Naive B cell (primary cell): ENCODE measurements at regions not wholly inside any gene's neighbourhood (a gene's known extent, or its start where the extent isn't known, plus 50 kb on each side); places are given as distances from the start of the nearest gene placed in this dataset.

Experiments used
- ATAC-seq, 2 donors: fragments of 150-1000 bp; cut with Tn5 transposase; 2 replicates each; pipeline ENCODE4 v1.10.0; 2021; ENCODE audit warnings: low read depth in 2 of 2, mild to moderate bottlenecking in 2 of 2, moderate library complexity in 2 of 2
- DNase-seq: peaks from one replicate; pipeline ENCODE4 v3.0.0; 2022
- H3K27ac Mint-ChIP-seq, 6 donors: one replicate each; pipeline ENCODE4 v1.8.0; 2020 to 2022; ENCODE audit warnings: mild to moderate bottlenecking in 6 of 6, mixed read lengths in 6 of 6, moderate library complexity in 5 of 6, inconsistent platforms in 2 of 6
- H3K27me3 Mint-ChIP-seq, 3 donors: one replicate each; pipeline ENCODE4 v1.8.0; 2021 to 2022; ENCODE audit warnings: mixed read lengths in 3 of 3, mild to moderate bottlenecking in 1 of 3
- H3K36me3 Mint-ChIP-seq, 2 donors: one replicate each; pipeline ENCODE4 v1.8.0; 2020 to 2022; ENCODE audit warnings: mixed read lengths in 2 of 2, inconsistent platforms in 1 of 2, mild to moderate bottlenecking in 1 of 2
- H3K4me1 Mint-ChIP-seq, 3 donors: one replicate each; pipeline ENCODE4 v1.8.0; 2020 to 2022; ENCODE audit warnings: mixed read lengths in 3 of 3, inconsistent platforms in 1 of 3, mild to moderate bottlenecking in 1 of 3, moderate library complexity in 1 of 3
- H3K4me3 Mint-ChIP-seq, 8 donors: one replicate each; pipeline ENCODE4 v1.8.0; 2020 to 2022; ENCODE audit warnings: mild to moderate bottlenecking in 8 of 8, mixed read lengths in 8 of 8, moderate library complexity in 8 of 8, inconsistent platforms in 2 of 8
- H3K9me3 Mint-ChIP-seq, 7 donors: one replicate each; pipeline ENCODE4 v1.8.0; 2020 to 2022; ENCODE audit warnings: mixed read lengths in 7 of 7, mild to moderate bottlenecking in 5 of 7, inconsistent platforms in 2 of 7, moderate library complexity in 1 of 7

- Mint-ChIP-seq H3K36me3 (no peaks in the 10 kb centered on the region), H3K27ac (no peak overlapping the region), H3K4me3 (no peak overlapping the region), H3K9me3 (peaks cover 0 to 9% (median 3%) of the 10 kb centered on the region in 7 donors), H3K27me3 (peaks cover 0 to 3% (median 0%) of the 10 kb centered on the region in 3 donors), H3K4me1 (no peaks in the 10 kb centered on the region)
- DNase-seq (no peak), ATAC-seq (no peak)
Observed at GRCh38 chr3:180199417-180199995, 162.8 kb upstream of the PEX5L start.

GRCh38 chr3:180215866-180216265, 179.1 kb upstream of the PEX5L start:
- peaks cover 0 to 17% (median 4%) of the 10 kb centered on the region in 7 donors for H3K9me3 Mint-ChIP-seq
- H3K4me3 Mint-ChIP-seq: no peak overlapping the region
- ATAC-seq (no peak), DNase-seq (no peak)
- H3K27me3 Mint-ChIP-seq: no peaks in the 10 kb centered on the region
- H3K4me1 Mint-ChIP-seq: no peaks in the 10 kb centered on the region
- no peaks in the 10 kb centered on the region for H3K36me3 Mint-ChIP-seq
- H3K27ac Mint-ChIP-seq: no peak overlapping the region

DNA sequence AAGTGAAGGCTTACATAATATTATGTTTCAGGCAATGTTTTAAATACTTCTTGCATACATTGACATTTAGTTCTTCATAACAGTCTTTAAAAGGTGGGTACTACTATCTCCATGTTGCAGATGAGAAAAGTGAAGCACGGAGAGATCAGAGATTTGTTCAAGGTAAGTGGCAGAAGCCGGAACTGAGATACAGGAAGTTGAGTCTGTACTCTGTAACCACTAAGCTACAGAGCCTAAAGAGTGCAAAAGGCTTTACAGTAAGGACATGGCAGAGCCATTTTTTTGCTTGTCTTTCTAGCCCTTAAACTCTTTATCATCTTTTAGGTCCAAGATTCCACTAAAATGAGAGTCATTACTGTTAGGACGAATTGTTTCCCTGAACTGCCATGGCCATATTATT, 186.5 kb upstream of the PEX5L start:
- DNase-seq: no peak
- H3K27ac Mint-ChIP-seq: no peak overlapping the region
- ATAC-seq: no peak
- no peaks in the 10 kb centered on the region for H3K4me1 Mint-ChIP-seq
- H3K9me3 Mint-ChIP-seq: peaks cover 5 to 33% (median 11%) of the 10 kb centered on the region in 7 donors
- H3K27me3 Mint-ChIP-seq: no peaks in the 10 kb centered on the region
- H3K4me3 Mint-ChIP-seq: no peak overlapping the region
- no peaks in the 10 kb centered on the region for H3K36me3 Mint-ChIP-seq

DNA sequence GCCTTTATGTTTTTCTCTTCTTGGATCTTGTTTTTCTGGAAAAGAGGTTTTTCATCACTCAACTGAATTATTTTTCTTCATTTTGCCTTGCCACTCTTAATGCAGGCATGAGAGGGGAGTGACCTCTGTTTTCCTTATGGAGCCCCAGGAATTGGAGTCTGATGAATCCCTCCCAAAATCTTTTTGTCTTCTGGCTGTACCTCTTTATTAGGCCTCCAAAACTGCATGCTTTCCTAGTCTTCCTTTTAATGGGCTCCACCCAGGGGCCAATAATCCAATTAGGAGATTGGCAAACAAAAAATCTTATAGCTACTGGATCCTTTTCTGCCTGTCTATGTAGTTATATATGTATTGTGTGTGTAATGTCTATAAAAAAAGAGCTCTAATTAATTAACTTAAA, 192.4 kb upstream of the PEX5L start:
- Mint-ChIP-seq H3K27ac (no peak overlapping the region), H3K4me1 (no peaks in the 10 kb centered on the region), H3K4me3 (no peak overlapping the region), H3K36me3 (no peaks in the 10 kb centered on the region), H3K27me3 (no peaks in the 10 kb centered on the region), H3K9me3 (peaks cover 10 to 59% (median 34%) of the 10 kb centered on the region in 7 donors)
- no peak for DNase-seq
- ATAC-seq: no peak

DNA sequence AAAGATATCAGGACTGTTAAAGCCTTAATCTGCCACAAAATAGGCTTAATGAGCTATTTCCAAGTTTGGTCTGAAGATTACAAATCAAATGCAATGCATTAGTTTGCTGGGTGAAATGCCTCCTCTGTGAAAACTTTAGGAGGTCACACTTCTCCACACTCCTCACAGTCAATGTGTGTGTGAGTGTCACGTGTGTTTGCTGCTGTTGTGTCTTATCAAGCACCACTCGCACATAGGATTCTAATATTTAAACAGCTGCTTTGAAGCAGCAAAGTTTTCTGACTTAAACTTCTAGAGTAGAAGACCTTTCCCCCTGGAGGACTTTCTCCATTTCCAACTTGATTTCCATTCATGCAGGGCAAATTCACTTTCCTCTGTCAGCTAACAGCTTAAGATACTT, 203.2 kb upstream of the PEX5L start:
- H3K4me3 Mint-ChIP-seq: no peak overlapping the region
- no peaks in the 10 kb centered on the region for H3K4me1 Mint-ChIP-seq
- H3K9me3 Mint-ChIP-seq: peaks cover 0 to 15% (median 7%) of the 10 kb centered on the region in 7 donors
- H3K27ac Mint-ChIP-seq: no peak overlapping the region
- no peak for ATAC-seq
- H3K27me3 Mint-ChIP-seq: no peaks in the 10 kb centered on the region
- no peaks in the 10 kb centered on the region for H3K36me3 Mint-ChIP-seq
- no peak for DNase-seq

GRCh38 chr3:180246688-180247195, 210.0 kb upstream of the PEX5L start:
- Mint-ChIP-seq H3K36me3 (no peaks in the 10 kb centered on the region), H3K4me1 (no peaks in the 10 kb centered on the region), H3K9me3 (peaks cover 0 to 10% (median 2%) of the 10 kb centered on the region in 7 donors), H3K27ac (no peak overlapping the region), H3K27me3 (no peaks in the 10 kb centered on the region), H3K4me3 (no peak overlapping the region)
- DNase-seq: no peak
- ATAC-seq: no peak

- Mint-ChIP-seq H3K4me1 (no peaks in the 10 kb centered on the region), H3K36me3 (no peaks in the 10 kb centered on the region), H3K27ac (no peak overlapping the region), H3K4me3 (no peak overlapping the region), H3K27me3 (no peaks in the 10 kb centered on the region), H3K9me3 (peaks cover 0 to 8% (median 2%) of the 10 kb centered on the region in 7 donors)
- DNase-seq (no peak), ATAC-seq (no peak)
Observed at GRCh38 chr3:180250172-180250571, 213.4 kb upstream of the PEX5L start.

GRCh38 chr3:180252683-180253082, 215.9 kb upstream of the PEX5L start:
- peak overlapping the region in 1 of 8 donors; percentile 64 for H3K4me3 Mint-ChIP-seq
- no peaks in the 10 kb centered on the region for H3K4me1 Mint-ChIP-seq
- ATAC-seq (no peak), DNase-seq (no peak)
- no peaks in the 10 kb centered on the region for H3K27me3 Mint-ChIP-seq
- H3K27ac Mint-ChIP-seq: no peak overlapping the region
- no peaks in the 10 kb centered on the region for H3K36me3 Mint-ChIP-seq
- H3K9me3 Mint-ChIP-seq: peaks cover 0 to 11% (median 7%) of the 10 kb centered on the region in 7 donors

GRCh38 chr3:180253283-180253682, 216.5 kb upstream of the PEX5L start:
- H3K9me3 Mint-ChIP-seq: peaks cover 3 to 16% (median 8%) of the 10 kb centered on the region in 7 donors
- ATAC-seq: no peak

GRCh38 chr3:180264479-180264878, 227.7 kb upstream of the PEX5L start:
- Mint-ChIP-seq H3K9me3 (peaks cover 4 to 33% (median 24%) of the 10 kb centered on the region in 7 donors), H3K27me3 (no peaks in the 10 kb centered on the region), H3K36me3 (peaks cover 7 to 8% of the 10 kb centered on the region in 2 donors), H3K27ac (no peak overlapping the region), H3K4me3 (no peak overlapping the region), H3K4me1 (no peaks in the 10 kb centered on the region)
- ATAC-seq (no peak), DNase-seq (no peak)

More at GRCh38 chr3:180253283-180253682, 216.5 kb upstream of the PEX5L start:
- no peak overlapping the region for H3K4me3 Mint-ChIP-seq
- DNase-seq: no peak
- no peaks in the 10 kb centered on the region for H3K4me1 Mint-ChIP-seq
- no peaks in the 10 kb centered on the region for H3K36me3 Mint-ChIP-seq
- no peaks in the 10 kb centered on the region for H3K27me3 Mint-ChIP-seq
- H3K27ac Mint-ChIP-seq: no peak overlapping the region

GRCh38 chr3:180265551-180265950, 228.8 kb upstream of the PEX5L start:
- Mint-ChIP-seq H3K36me3 (peaks cover 2 to 3% of the 10 kb centered on the region in 2 donors), H3K27me3 (no peaks in the 10 kb centered on the region), H3K9me3 (peaks cover under 1 to 29% (median 18%) of the 10 kb centered on the region in 7 donors), H3K27ac (peak overlapping the region in 1 of 6 donors; percentile 27), H3K4me3 (no peak overlapping the region), H3K4me1 (no peaks in the 10 kb centered on the region)
- no peak for DNase-seq
- no peak for ATAC-seq

- DNase-seq: no peak
- Mint-ChIP-seq H3K4me3 (peak overlapping the region in 2 of 8 donors; percentile 28 to 49), H3K9me3 (peaks cover 0 to 18% (median 10%) of the 10 kb centered on the region in 7 donors), H3K27ac (peak overlapping the region in 3 of 6 donors; percentile 23 to 56 (median 29)), H3K27me3 (no peaks in the 10 kb centered on the region), H3K4me1 (no peaks in the 10 kb centered on the region), H3K36me3 (peaks cover 0 to 2% of the 10 kb centered on the region in 2 donors)
- ATAC-seq: no peak
Observed at GRCh38 chr3:180267202-180267843, 230.6 kb upstream of the PEX5L start.

- peaks cover 0 to 25% (median 11%) of the 10 kb centered on the region in 7 donors for H3K9me3 Mint-ChIP-seq
- DNase-seq (no peak), ATAC-seq (no peak)
- H3K36me3 Mint-ChIP-seq: no peaks in the 10 kb centered on the region
- no peaks in the 10 kb centered on the region for H3K27me3 Mint-ChIP-seq
- no peak overlapping the region for H3K27ac Mint-ChIP-seq
- peaks cover 12 to 17% (median 14%) of the 10 kb centered on the region in 3 donors for H3K4me1 Mint-ChIP-seq
- H3K4me3 Mint-ChIP-seq: no peak overlapping the region
Observed at GRCh38 chr3:180274536-180274935, 237.8 kb upstream of the PEX5L start.

DNA sequence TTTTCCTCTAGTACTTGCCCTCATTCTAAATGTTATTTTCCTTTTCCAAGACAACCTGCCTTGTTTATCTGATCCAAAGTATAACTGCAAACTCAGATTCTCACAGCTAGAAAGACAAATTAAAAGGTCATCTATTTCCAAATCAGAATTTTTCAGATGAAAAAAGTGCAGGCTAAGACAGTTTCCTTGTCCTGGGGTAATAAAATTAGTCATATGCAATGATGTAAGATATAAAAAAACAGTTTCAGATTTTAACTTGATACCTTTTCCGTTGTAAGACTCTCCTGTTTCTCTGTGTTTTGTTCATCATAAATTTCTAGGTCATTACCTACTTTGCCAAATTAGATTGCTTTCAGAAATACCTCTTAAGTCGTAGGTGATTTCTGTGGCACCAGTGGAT, 238.4 kb upstream of the PEX5L start:
- Mint-ChIP-seq H3K9me3 (peaks cover 0 to 19% (median 8%) of the 10 kb centered on the region in 7 donors), H3K27me3 (no peaks in the 10 kb centered on the region), H3K27ac (peak overlapping the region in 1 of 6 donors; percentile 12), H3K4me1 (peaks cover 12 to 17% (median 14%) of the 10 kb centered on the region in 3 donors), H3K4me3 (no peak overlapping the region), H3K36me3 (no peaks in the 10 kb centered on the region)
- DNase-seq: no peak
- no peak for ATAC-seq
